ENCODE measurements at regions not wholly inside any gene's neighbourhood (a gene's known extent, or its start where the extent isn't known, plus 50 kb on each side); places are given as distances from the start of the nearest gene placed in this dataset.

DNA sequence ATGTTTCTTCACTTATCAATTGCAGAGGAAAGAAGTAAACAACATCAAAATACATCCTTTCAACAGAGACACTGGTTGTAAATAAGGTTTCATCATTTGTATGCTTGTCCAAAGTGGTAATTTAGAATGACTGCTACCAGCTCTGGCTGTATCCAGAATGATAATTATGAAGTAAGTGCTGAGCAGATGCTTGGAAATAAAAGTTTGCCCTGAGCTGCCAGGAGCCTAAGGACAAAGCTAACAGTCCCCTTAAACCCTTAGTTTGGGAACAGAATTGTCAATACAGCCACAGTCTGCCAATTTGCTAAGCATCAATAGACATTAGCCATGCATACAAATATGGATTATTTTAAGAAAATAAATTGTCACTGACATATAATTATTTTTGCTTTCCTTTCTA is 147.0 kb upstream of the SLC13A1 start:
- H3K4me3 Mint-ChIP-seq (ENCODE audit: low read depth) = no peak overlapping the region
- TF ChIP-seq, protein P1, sequence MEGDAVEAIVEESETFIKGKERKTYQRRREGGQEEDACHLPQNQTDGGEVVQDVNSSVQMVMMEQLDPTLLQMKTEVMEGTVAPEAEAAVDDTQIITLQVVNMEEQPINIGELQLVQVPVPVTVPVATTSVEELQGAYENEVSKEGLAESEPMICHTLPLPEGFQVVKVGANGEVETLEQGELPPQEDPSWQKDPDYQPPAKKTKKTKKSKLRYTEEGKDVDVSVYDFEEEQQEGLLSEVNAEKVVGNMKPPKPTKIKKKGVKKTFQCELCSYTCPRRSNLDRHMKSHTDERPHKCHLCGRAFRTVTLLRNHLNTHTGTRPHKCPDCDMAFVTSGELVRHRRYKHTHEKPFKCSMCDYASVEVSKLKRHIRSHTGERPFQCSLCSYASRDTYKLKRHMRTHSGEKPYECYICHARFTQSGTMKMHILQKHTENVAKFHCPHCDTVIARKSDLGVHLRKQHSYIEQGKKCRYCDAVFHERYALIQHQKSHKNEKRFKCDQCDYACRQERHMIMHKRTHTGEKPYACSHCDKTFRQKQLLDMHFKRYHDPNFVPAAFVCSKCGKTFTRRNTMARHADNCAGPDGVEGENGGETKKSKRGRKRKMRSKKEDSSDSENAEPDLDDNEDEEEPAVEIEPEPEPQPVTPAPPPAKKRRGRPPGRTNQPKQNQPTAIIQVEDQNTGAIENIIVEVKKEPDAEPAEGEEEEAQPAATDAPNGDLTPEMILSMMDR (IDR thresholded peaks at IDR 0.05; ENCODE audit: unreplicated experiment) = no peak
- no peaks in the 10 kb centered on the region for H3K9me3 Mint-ChIP-seq (ENCODE audit: low read depth)
- H3K36me3 Mint-ChIP-seq (ENCODE audit: insufficient read depth) = no peaks in the 10 kb centered on the region
- no peak for DNase-seq (ENCODE audit: low spot score, unreplicated experiment)
- no peaks in the 10 kb centered on the region for H3K27me3 Mint-ChIP-seq
- no peaks in the 10 kb centered on the region for H3K4me1 Mint-ChIP-seq (ENCODE audit: low read depth)
- H3K27ac Mint-ChIP-seq = no peak overlapping the region

- Mint-ChIP-seq H3K27ac (no peak overlapping the region), H3K9me3 (ENCODE audit: low read depth) (no peaks in the 10 kb centered on the region), H3K27me3 (no peaks in the 10 kb centered on the region), H3K4me1 (ENCODE audit: low read depth) (no peaks in the 10 kb centered on the region), H3K36me3 (ENCODE audit: insufficient read depth) (no peaks in the 10 kb centered on the region), H3K4me3 (ENCODE audit: low read depth) (no peak overlapping the region)
- DNase-seq (ENCODE audit: low spot score, unreplicated experiment) = no peak
- TF ChIP-seq, protein P1 (IDR thresholded peaks at IDR 0.05; ENCODE audit: unreplicated experiment) = no peak
Measured at GRCh38 chr7:123343611-123344010, 143.8 kb upstream of the SLC13A1 start.

DNA sequence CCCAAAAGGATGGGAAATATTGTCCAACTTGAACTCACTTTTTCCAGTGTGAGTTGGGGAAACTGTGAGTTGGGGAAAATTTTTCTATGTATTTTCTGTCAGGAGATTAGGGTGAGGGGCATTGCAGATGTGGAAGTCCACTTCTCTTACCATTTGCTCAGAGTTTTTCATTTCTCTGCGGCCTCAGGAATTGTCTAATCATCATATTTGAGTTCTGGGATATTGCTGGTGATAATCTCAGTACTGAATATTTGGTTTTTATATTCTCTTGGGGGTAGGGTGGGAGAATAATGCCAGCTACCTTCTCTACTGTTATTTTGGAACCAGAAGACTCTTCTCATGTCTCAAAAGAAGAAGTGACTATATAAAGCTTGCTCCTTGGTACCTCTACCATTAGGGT is 141.3 kb upstream of the SLC13A1 start:
- Mint-ChIP-seq H3K36me3 (ENCODE audit: insufficient read depth) (no peaks in the 10 kb centered on the region), H3K9me3 (ENCODE audit: low read depth) (no peaks in the 10 kb centered on the region), H3K4me1 (ENCODE audit: low read depth) (no peaks in the 10 kb centered on the region), H3K27ac (no peak overlapping the region), H3K4me3 (ENCODE audit: low read depth) (no peak overlapping the region), H3K27me3 (no peaks in the 10 kb centered on the region)
- DNase-seq (ENCODE audit: low spot score, unreplicated experiment) = no peak
- TF ChIP-seq, protein P1 (IDR thresholded peaks at IDR 0.05; ENCODE audit: unreplicated experiment) = no peak

GRCh38 chr7:123338688-123339087 is 138.9 kb upstream of the SLC13A1 start:
- no peak overlapping the region for H3K4me3 Mint-ChIP-seq (ENCODE audit: low read depth)
- H3K27ac Mint-ChIP-seq = no peak overlapping the region
- H3K36me3 Mint-ChIP-seq (ENCODE audit: insufficient read depth) = no peaks in the 10 kb centered on the region
- TF ChIP-seq, protein P1 (IDR thresholded peaks at IDR 0.05; ENCODE audit: unreplicated experiment) = no peak
- no peak for DNase-seq (ENCODE audit: low spot score, unreplicated experiment)
- H3K9me3 Mint-ChIP-seq (ENCODE audit: low read depth) = no peaks in the 10 kb centered on the region
- no peaks in the 10 kb centered on the region for H3K4me1 Mint-ChIP-seq (ENCODE audit: low read depth)
- no peaks in the 10 kb centered on the region for H3K27me3 Mint-ChIP-seq

DNA sequence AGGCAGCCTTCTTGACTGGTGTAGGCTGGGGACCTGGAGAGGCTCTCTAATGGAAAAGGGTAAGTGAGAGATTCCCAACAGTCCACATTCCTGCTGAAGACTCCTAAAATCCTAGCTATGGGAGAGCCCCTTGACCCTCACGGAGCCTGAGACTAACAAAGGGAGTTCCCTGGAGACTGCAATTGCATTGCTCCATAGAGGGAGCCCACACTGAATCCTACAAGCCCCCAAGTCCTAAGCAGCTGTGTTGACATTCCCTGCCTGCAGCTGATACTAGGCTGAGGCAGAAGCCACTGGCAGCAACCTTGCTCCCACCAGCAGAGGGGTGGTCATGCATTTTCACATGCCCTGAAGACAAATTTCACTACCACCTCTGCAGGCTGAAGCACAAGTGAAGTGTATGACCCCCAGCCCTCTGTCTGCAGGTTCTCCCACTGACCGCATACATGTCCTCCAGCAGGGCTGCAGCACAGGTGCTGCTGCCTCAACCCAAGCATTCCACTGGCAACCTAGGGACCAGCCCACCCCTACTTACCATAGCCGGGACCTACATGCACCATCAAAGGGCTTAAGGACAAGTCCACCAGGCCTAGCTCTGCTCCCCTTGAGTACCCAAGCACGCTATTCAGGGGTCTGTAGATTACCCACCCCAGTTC is 130.3 kb upstream of the SLC13A1 start:
- no peaks in the 10 kb centered on the region for H3K9me3 Mint-ChIP-seq (ENCODE audit: low read depth)
- no peak overlapping the region for H3K27ac Mint-ChIP-seq
- no peak for DNase-seq (ENCODE audit: low spot score, unreplicated experiment)
- H3K4me3 Mint-ChIP-seq (ENCODE audit: low read depth) = no peak overlapping the region
- TF ChIP-seq, protein P1 (IDR thresholded peaks at IDR 0.05; ENCODE audit: unreplicated experiment) = no peak
- H3K36me3 Mint-ChIP-seq (ENCODE audit: insufficient read depth) = no peaks in the 10 kb centered on the region
- no peaks in the 10 kb centered on the region for H3K27me3 Mint-ChIP-seq
- no peaks in the 10 kb centered on the region for H3K4me1 Mint-ChIP-seq (ENCODE audit: low read depth)

Data from progenitor cell of endocrine pancreas (in vitro differentiated cells).